ENCODE measurements at regions not wholly inside any gene's neighbourhood (a gene's known extent, or its start where the extent isn't known, plus 50 kb on each side); places are given as distances from the start of the nearest gene placed in this dataset.

DNA sequence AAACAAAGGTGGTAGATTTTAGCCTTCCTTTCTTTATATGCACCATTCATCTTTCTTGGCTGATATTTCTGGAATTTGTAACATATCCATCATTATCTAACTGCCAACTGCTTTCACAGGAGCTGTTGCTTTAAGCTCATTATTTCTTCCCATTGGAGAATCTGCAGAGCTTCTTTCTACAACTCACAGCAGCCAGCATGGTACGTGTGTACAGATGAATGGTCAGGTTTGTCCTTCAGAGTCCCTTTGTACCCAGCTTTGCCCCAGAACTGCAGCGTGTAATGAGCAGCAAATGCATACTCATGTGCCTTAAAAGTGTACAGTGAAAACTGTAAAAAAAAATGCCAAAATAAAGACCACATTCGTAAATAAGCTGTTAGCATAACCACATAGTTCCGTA, 260.9 kb downstream of the FIGN start:
- no peak for TF ChIP-seq YY1 (IDR thresholded peaks at IDR 0.05; ENCODE audit: insufficient read depth, insufficient read length)
- no peak for TF ChIP-seq SUZ12 (IDR thresholded peaks at IDR 0.05; ENCODE audit: extremely low read depth, insufficient read depth, insufficient read length)
